Activated T-cell treated with anti-CD3 and anti-CD28 coated beads, Interleukin-2, amount 50 U/mL, for 72 hours (primary cell): ENCODE measurements at regions not wholly inside any gene's neighbourhood (a gene's known extent, or its start where the extent isn't known, plus 50 kb on each side); places are given as distances from the start of the nearest gene placed in this dataset.
"Not testable (repeated sequence)": the region's sequence is repeated elsewhere in the genome, so short reads cannot be mapped to it uniquely, and the experiment has no call there.

ENCODE experiments used
- ATAC-seq, 2 donors: fragments of 150-1000 bp; cut with Tn5 transposase; replicated peaks in 1 of 2; 2 replicates each; pipeline ENCODE4 v1.10.0; 2021; ENCODE audit warnings: moderate library complexity in 2 of 2, mild to moderate bottlenecking in 1 of 2
- DNase-seq, 2 donors: peaks; one replicate each; pipeline ENCODE4 v3.0.0; 2021 to 2022; ENCODE audit warnings: mixed read lengths in 1 of 2
- H3K27ac Mint-ChIP-seq: one replicate; pipeline ENCODE4 v1.8.0; 2022; ENCODE audit warnings: mild to moderate bottlenecking, moderate library complexity, mixed read lengths
- H3K27me3 Mint-ChIP-seq: one replicate; pipeline ENCODE4 v1.8.0; 2022; ENCODE audit warnings: low read depth, mixed read lengths
- H3K36me3 Mint-ChIP-seq, 2 donors: one replicate each; pipeline ENCODE4 v1.8.0; 2022; ENCODE audit warnings: mixed read lengths in 2 of 2, mild to moderate bottlenecking in 1 of 2; ENCODE audit not compliant: insufficient read depth in 2 of 2
- H3K4me1 Mint-ChIP-seq: one replicate; pipeline ENCODE4 v1.8.0; 2022; ENCODE audit warnings: low read depth, mixed read lengths
- H3K4me3 Mint-ChIP-seq, 2 donors: one replicate each; pipeline ENCODE4 v1.8.0; 2022; ENCODE audit warnings: mild to moderate bottlenecking in 2 of 2, mixed read lengths in 2 of 2, moderate library complexity in 2 of 2
- H3K9me3 Mint-ChIP-seq, 2 donors: one replicate each; pipeline ENCODE4 v1.8.0; 2022; ENCODE audit warnings: mixed read lengths in 2 of 2

GRCh38 chr12:75634244-75635222 is 123.1 kb upstream of the KRR1 start:
- Mint-ChIP-seq H3K27me3 (peaks cover 54% of the 10 kb centered on the region), H3K9me3 (peaks cover 0 to 3% of the 10 kb centered on the region in 2 donors), H3K36me3 (no peaks in the 10 kb centered on the region), H3K27ac (peak overlapping the region; percentile 47), H3K4me3 (no peak overlapping the region), H3K4me1 (peaks cover 20% of the 10 kb centered on the region)
- ATAC-seq (no peak), DNase-seq (no peak)

GRCh38 chr12:75633789-75634188 is 122.4 kb upstream of the KRR1 start:
- peaks cover 56% of the 10 kb centered on the region for H3K27me3 Mint-ChIP-seq
- H3K4me3 Mint-ChIP-seq: no peak overlapping the region
- H3K4me1 Mint-ChIP-seq: peaks cover 20% of the 10 kb centered on the region
- H3K36me3 Mint-ChIP-seq: no peaks in the 10 kb centered on the region
- ATAC-seq (no peak), DNase-seq (no peak)
- H3K27ac Mint-ChIP-seq: no peak overlapping the region
- H3K9me3 Mint-ChIP-seq: peaks cover 0 to 3% of the 10 kb centered on the region in 2 donors

DNA sequence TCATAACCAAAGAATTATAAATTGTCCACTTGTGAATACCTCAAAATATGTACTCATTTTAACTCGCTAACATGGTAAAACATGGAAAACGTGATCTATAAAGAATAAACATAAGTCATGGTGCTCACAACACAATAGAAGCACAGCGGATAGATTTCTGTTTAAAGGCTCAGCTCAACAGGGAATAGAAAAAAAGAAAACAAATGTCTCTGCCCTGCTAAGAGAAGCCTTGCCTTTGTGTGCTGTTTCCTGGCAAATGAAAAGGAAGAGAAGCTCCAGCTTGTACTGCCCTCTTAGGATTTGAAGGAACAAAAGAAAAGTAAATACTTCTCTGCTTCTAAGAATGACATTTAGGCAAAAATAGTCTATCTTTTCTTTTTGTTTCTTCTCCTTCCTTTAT is 121.0 kb upstream of the KRR1 start:
- Mint-ChIP-seq H3K36me3 (no peaks in the 10 kb centered on the region), H3K4me3 (no peak overlapping the region)

DNA sequence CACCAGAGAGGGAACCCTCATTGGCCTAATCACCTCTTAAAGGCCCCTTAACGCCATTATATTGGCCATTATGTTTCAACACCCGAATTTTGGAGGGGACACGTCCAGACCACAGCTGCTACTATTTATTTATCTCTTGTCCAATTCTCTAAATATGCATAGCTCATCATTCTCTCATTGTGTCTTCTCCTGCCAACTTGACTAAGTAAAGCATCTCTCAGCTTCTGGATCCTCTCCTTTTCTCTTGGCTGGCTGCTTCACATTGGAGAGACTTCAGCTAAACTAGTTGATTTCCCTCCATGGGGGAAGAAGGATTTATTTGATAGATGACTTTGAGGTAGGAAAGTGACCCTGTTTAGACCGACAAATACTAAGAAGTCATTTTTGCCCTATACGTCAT is 120.4 kb upstream of the KRR1 start:
- ATAC-seq: no peak
- Mint-ChIP-seq H3K4me1 (peaks cover 20% of the 10 kb centered on the region), H3K27ac (no peak overlapping the region), H3K4me3 (no peak overlapping the region), H3K9me3 (peaks cover 0 to 3% of the 10 kb centered on the region in 2 donors), H3K27me3 (peaks cover 44% of the 10 kb centered on the region), H3K36me3 (no peaks in the 10 kb centered on the region)
- no peak for DNase-seq

More for the DNA sequence above, 121.0 kb upstream of the KRR1 start:
- ATAC-seq (no peak), DNase-seq (no peak)
- peaks cover 0 to 3% of the 10 kb centered on the region in 2 donors for H3K9me3 Mint-ChIP-seq
- peaks cover 50% of the 10 kb centered on the region for H3K27me3 Mint-ChIP-seq
- H3K27ac Mint-ChIP-seq: no peak overlapping the region
- H3K4me1 Mint-ChIP-seq: peaks cover 20% of the 10 kb centered on the region

GRCh38 chr12:75630091-75630490 is 118.7 kb upstream of the KRR1 start:
- Mint-ChIP-seq H3K4me3 (no peak overlapping the region), H3K27ac (no peak overlapping the region), H3K36me3 (no peaks in the 10 kb centered on the region), H3K4me1 (peaks cover 4% of the 10 kb centered on the region), H3K9me3 (peaks cover 0 to 3% of the 10 kb centered on the region in 2 donors), H3K27me3 (peaks cover 28% of the 10 kb centered on the region)
- no peak for ATAC-seq
- no peak for DNase-seq

DNA sequence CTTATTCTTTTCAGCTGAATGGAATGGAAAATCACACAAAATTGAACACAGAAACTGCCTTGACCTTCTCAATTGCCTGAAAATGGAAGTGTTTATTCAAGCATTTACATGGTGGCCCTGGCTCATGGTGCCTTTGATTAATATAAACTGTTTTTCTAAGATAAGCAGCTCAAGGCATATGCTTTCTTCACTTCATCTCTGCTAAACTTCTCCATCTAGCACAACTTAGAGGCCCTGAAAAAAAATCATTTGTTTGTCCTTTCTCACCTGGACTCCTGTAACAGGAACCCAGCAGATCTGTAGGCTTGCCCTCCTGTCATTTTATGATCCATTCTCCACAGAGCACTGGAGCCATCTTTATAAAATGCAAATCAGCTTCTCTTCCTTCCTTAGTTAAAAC is 117.5 kb upstream of the KRR1 start:
- Mint-ChIP-seq H3K9me3 (peaks cover 0 to 3% of the 10 kb centered on the region in 2 donors), H3K4me3 (no peak overlapping the region), H3K36me3 (no peaks in the 10 kb centered on the region), H3K27me3 (peaks cover 16% of the 10 kb centered on the region), H3K4me1 (no peaks in the 10 kb centered on the region), H3K27ac (no peak overlapping the region)
- ATAC-seq (no peak), DNase-seq (no peak)

- H3K4me1 Mint-ChIP-seq: no peaks in the 10 kb centered on the region
- peaks cover 0 to 3% of the 10 kb centered on the region in 2 donors for H3K9me3 Mint-ChIP-seq
- H3K4me3 Mint-ChIP-seq: no peak overlapping the region
- DNase-seq: no peak
- no peaks in the 10 kb centered on the region for H3K36me3 Mint-ChIP-seq
- H3K27ac Mint-ChIP-seq: no peak overlapping the region
- peaks cover 14% of the 10 kb centered on the region for H3K27me3 Mint-ChIP-seq
- no peak for ATAC-seq
These were observed 117.1 kb upstream of the KRR1 start for GRCh38 chr12:75628511-75628910.

GRCh38 chr12:75623631-75624154 is 112.3 kb upstream of the KRR1 start:
- Mint-ChIP-seq H3K27ac (no peak overlapping the region), H3K27me3 (no peaks in the 10 kb centered on the region)
- no peak for ATAC-seq

DNA sequence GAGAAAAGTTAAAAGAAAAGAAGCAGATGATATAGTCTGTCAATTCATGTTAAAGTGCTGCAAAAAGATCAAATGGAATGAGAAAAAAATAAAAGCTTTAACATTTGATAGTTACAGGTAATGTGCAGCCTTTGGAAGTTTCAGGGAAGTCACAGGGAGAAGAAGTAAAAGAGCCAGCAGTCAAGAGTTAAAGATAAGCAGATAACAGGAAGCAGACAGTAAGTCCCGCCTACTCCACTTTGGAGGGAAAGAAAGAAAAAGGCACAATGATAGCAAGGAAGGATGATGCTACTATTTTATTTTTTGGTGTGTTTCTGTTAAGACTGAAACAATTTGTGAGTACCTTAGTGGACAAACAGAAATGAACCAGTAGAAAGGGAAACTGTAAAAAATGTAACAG is 111.1 kb upstream of the KRR1 start:
- H3K4me3 Mint-ChIP-seq: no peak overlapping the region
- peaks cover 4 to 5% of the 10 kb centered on the region in 2 donors for H3K9me3 Mint-ChIP-seq
- ATAC-seq (no peak), DNase-seq (no peak)
- H3K4me1 Mint-ChIP-seq: no peaks in the 10 kb centered on the region
- peaks cover 11% of the 10 kb centered on the region for H3K27me3 Mint-ChIP-seq
- H3K27ac Mint-ChIP-seq: no peak overlapping the region
- no peaks in the 10 kb centered on the region for H3K36me3 Mint-ChIP-seq

More at GRCh38 chr12:75623631-75624154, 112.3 kb upstream of the KRR1 start:
- H3K9me3 Mint-ChIP-seq: peaks cover 4 to 5% of the 10 kb centered on the region in 2 donors
- H3K36me3 Mint-ChIP-seq: no peaks in the 10 kb centered on the region
- no peaks in the 10 kb centered on the region for H3K4me1 Mint-ChIP-seq
- no peak for DNase-seq
- no peak overlapping the region for H3K4me3 Mint-ChIP-seq

GRCh38 chr12:75614396-75614795 is 103.0 kb upstream of the KRR1 start:
- not testable (repeated sequence) for H3K4me3 Mint-ChIP-seq, H3K4me1 Mint-ChIP-seq, ATAC-seq, DNase-seq, H3K27ac Mint-ChIP-seq, H3K36me3 Mint-ChIP-seq
- Mint-ChIP-seq H3K27me3 (peaks cover 68% of the 10 kb centered on the region), H3K9me3 (peaks cover 7 to 15% of the 10 kb centered on the region in 2 donors)

DNA sequence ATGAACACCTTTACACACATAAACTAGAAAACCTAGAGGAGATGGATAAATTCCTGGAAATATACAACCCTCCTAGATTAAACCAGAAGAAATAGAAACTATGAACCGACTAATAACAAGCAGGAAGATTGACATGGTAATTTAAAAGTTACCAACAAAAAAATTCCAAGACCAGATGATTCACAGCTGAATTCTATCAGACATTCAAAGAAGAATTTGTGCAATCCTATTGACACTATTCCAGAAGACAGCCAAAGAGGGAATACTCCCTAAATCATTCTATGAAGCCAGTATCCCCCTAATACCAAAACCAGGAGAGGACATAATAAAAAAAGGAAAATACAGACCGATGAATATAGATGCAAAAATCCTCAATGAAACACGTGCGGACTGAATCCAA is 102.6 kb upstream of the KRR1 start:
- Mint-ChIP-seq H3K36me3 (peaks cover 0 to 2% of the 10 kb centered on the region in 2 donors), H3K4me1 (no peaks in the 10 kb centered on the region), H3K4me3 (no peak overlapping the region)

GRCh38 chr12:75611041-75611440 is 99.6 kb upstream of the KRR1 start:
- peaks cover 0 to 3% of the 10 kb centered on the region in 2 donors for H3K9me3 Mint-ChIP-seq
- no peaks in the 10 kb centered on the region for H3K4me1 Mint-ChIP-seq
- H3K4me3 Mint-ChIP-seq: no peak overlapping the region
- H3K36me3 Mint-ChIP-seq: peaks cover 0 to 2% of the 10 kb centered on the region in 2 donors
- ATAC-seq (no peak), DNase-seq (no peak)
- no peak overlapping the region for H3K27ac Mint-ChIP-seq
- H3K27me3 Mint-ChIP-seq: peaks cover 57% of the 10 kb centered on the region

More for the DNA sequence above, 102.6 kb upstream of the KRR1 start:
- Mint-ChIP-seq H3K27ac (no peak overlapping the region), H3K27me3 (peaks cover 72% of the 10 kb centered on the region), H3K9me3 (peaks cover 5 to 12% of the 10 kb centered on the region in 2 donors)
- ATAC-seq: no peak
- no peak for DNase-seq

- DNase-seq (no peak), ATAC-seq (no peak)
- H3K27ac Mint-ChIP-seq: no peak overlapping the region
- peaks cover 24% of the 10 kb centered on the region for H3K27me3 Mint-ChIP-seq
- H3K9me3 Mint-ChIP-seq: no peaks in the 10 kb centered on the region
- H3K4me1 Mint-ChIP-seq: no peaks in the 10 kb centered on the region
- H3K4me3 Mint-ChIP-seq: no peak overlapping the region
- no peaks in the 10 kb centered on the region for H3K36me3 Mint-ChIP-seq
These were observed 95.5 kb upstream of the KRR1 start for GRCh38 chr12:75606956-75607355.
